K562 (cell line): ENCODE measurements at regions not wholly inside any gene's neighbourhood (a gene's known extent, or its start where the extent isn't known, plus 50 kb on each side); places are given as distances from the start of the nearest gene placed in this dataset.
A peak's percentile ranks its signal among the peaks of the same experiment; 100 is the strongest.

ENCODE experiments used
- CBFA2T2 ChIP-seq: fragments of 450-650 bp; conservative IDR thresholded peaks from 2 replicates; pipeline ENCODE4 v1.6.1; 2017; ENCODE audit warnings: mild to moderate bottlenecking
- CHD2 ChIP-seq: IDR thresholded peaks from 2 replicates; pipeline ENCODE4 v1.6.1; 2011; ENCODE audit warnings: low read depth, low read length
- CHD4 ChIP-seq: fragments of 200-600 bp; sonication (generic); IDR thresholded peaks from 3 replicates; pipeline ENCODE4 v1.6.1; 2012; ENCODE audit warnings: low read depth, mild to moderate bottlenecking, mixed read lengths, low read length, inconsistent platforms; ENCODE audit not compliant: insufficient read depth, insufficient replicate concordance, poor library complexity, severe bottlenecking
- CXXC5 ChIP-seq: fragments of 250-450 bp; sonication (Bioruptor Pico); IDR thresholded peaks from 2 replicates; pipeline ENCODE4 v1.8.0; 2022; ENCODE audit warnings: inconsistent platforms, mild to moderate bottlenecking, moderate library complexity
- DACH1 ChIP-seq: fragments of 450-650 bp; IDR thresholded peaks from 2 replicates; pipeline ENCODE4 v1.6.1; 2018; ENCODE audit not compliant: partially characterized antibody
- EGR1 ChIP-seq: fragments of 450-650 bp; conservative IDR thresholded peaks from 2 replicates; pipeline ENCODE4 v1.6.1; 2017; ENCODE audit warnings: mild to moderate bottlenecking
- FOSL1 ChIP-seq: fragments of 200-800 bp; sonication (Bioruptor generic); conservative IDR thresholded peaks from 2 replicates; pipeline ENCODE4 v1.6.1; 2016; ENCODE audit warnings: missing genetic modification characterization, missing compliant biosample characterization
- GMEB1 ChIP-seq: fragments of 250-450 bp; sonication (Bioruptor Pico); IDR thresholded peaks from 2 replicates; pipeline ENCODE4 v1.4.0; 2020; ENCODE audit warnings: mild to moderate bottlenecking
- HES1 ChIP-seq: fragments of 450-650 bp; IDR thresholded peaks from 2 replicates; pipeline ENCODE4 v1.6.1; 2016; ENCODE audit warnings: low read depth, mild to moderate bottlenecking, moderate library complexity
- HNRNPUL1 ChIP-seq: fragments of 200-400 bp; formaldehyde crosslinking; IDR thresholded peaks from 2 replicates; pipeline ENCODE4 v1.6.1; 2017; ENCODE audit warnings: low read length
- KDM1A ChIP-seq, 2 experiments: fragments of 450-650 bp; IDR thresholded peaks; 2 replicates each; pipeline ENCODE4 v1.6.1; 2016; ENCODE audit warnings: mild to moderate bottlenecking in 2 of 2
- L3MBTL2 ChIP-seq: fragments of 450-650 bp; IDR thresholded peaks from 2 replicates; pipeline ENCODE4 v1.6.1; 2016; ENCODE audit warnings: mild to moderate bottlenecking, moderate library complexity
- MEF2D ChIP-seq: conservative IDR thresholded peaks from 2 replicates; pipeline ENCODE4 v1.6.1; 2016; ENCODE audit warnings: low read depth, missing genetic modification characterization, missing compliant biosample characterization
- MYC ChIP-seq, 2 experiments: fragments of 250-450 bp in 1 of 2; sonication (Bioruptor Pico) in 1 of 2; IDR thresholded peaks; 2 replicates each; pipeline versions ENCODE4 v1.5.1 to v1.6.1; 2012 to 2021; ENCODE audit warnings: low read depth in 2 of 2, borderline replicate concordance in 1 of 2, improper control_type of control experiment in 1 of 2, low read length in 1 of 2, mild to moderate bottlenecking in 1 of 2, moderate library complexity in 1 of 2
- NCOA4 ChIP-seq: fragments of 450-650 bp; IDR thresholded peaks from 2 replicates; pipeline ENCODE4 v1.6.1; 2018; ENCODE audit warnings: mild to moderate bottlenecking; ENCODE audit not compliant: partially characterized antibody
- PHTF2 ChIP-seq: fragments of 250-450 bp; sonication (Bioruptor Pico); IDR thresholded peaks from 2 replicates; pipeline ENCODE4 v1.5.0; 2021; ENCODE audit warnings: mild to moderate bottlenecking
- RBM39 ChIP-seq: fragments of 200-400 bp; formaldehyde crosslinking; optimal IDR thresholded peaks from 2 replicates; pipeline ENCODE3; 2018; ENCODE audit warnings: low read depth, low read length
- SMARCC2 ChIP-seq: fragments of 450-650 bp; IDR thresholded peaks from 2 replicates; pipeline ENCODE4 v1.6.1; 2017; ENCODE audit warnings: antibody characterized with exemption, moderate library complexity, mild to moderate bottlenecking, low read depth
- TEAD4 ChIP-seq, 2 experiments: sonication (generic) in 1 of 2; formaldehyde crosslinking in 1 of 2; IDR thresholded peaks; 2 replicates each; pipeline versions ENCODE4 v1.6.1 to v1.8.0; 2012 to 2022; ENCODE audit warnings: borderline replicate concordance in 1 of 2, inconsistent platforms in 1 of 2, low read length in 1 of 2, mild to moderate bottlenecking in 1 of 2, missing genetic modification reagents in 1 of 2
- ZFX ChIP-seq: sonication (generic); formaldehyde crosslinking; IDR thresholded peaks from 2 replicates; pipeline ENCODE4 v1.8.0; 2022; ENCODE audit warnings: mild to moderate bottlenecking, missing genetic modification reagents, moderate library complexity
- ZNF280B ChIP-seq: fragments of 250-450 bp; sonication (Bioruptor Pico); IDR thresholded peaks from 2 replicates; pipeline ENCODE4 v1.5.1; 2021; ENCODE audit warnings: mild to moderate bottlenecking

GRCh38 chr16:79950932-79951719, 350.6 kb upstream of the MAF start (continued):
- TF ChIP-seq ZNF280B (CRISPR knock-in tag): no peak
- no peak for TF ChIP-seq CHD4
- peak; percentile 32; the same call in 1 of the 2 replicates for TF ChIP-seq GMEB1 (CRISPR knock-in tag)
- TF ChIP-seq MEF2D (tag): peak; percentile 59; the same call in 1 of the 2 replicates
- TF ChIP-seq MYC (IDR thresholded peaks at IDR 0.05; ENCODE audit: low read depth, low read length): peak; percentile 59
- no peak for TF ChIP-seq MYC (CRISPR knock-in tag; IDR thresholded peaks at IDR 0.05; ENCODE audit: borderline replicate concordance, low read depth)
- no peak for TF ChIP-seq PHTF2
- no peak for TF ChIP-seq L3MBTL2
- no peak for TF ChIP-seq EGR1
- no peak for TF ChIP-seq NCOA4
- TF ChIP-seq CBFA2T2: peak; percentile 30
- TF ChIP-seq HNRNPUL1: no peak
- no peak for TF ChIP-seq RBM39
- TF ChIP-seq KDM1A (IDR thresholded peaks at IDR 0.05): peak; percentile 69 to 73; a peak in 3 of 4 replicates
- TF ChIP-seq DACH1: no peak
- TF ChIP-seq CHD2: no peak
- peak; percentile 66; the same call in 1 of the 2 replicates for TF ChIP-seq SMARCC2
- peak; percentile 53; the same call in 1 of the 2 replicates for TF ChIP-seq FOSL1 (tag)
- peak; percentile 54 for TF ChIP-seq CXXC5
- TF ChIP-seq TEAD4 (IDR thresholded peaks at IDR 0.05; ENCODE audit: low read length): peak; percentile 74; the same call in 1 of the 2 replicates
- no peak for TF ChIP-seq TEAD4 (CRISPR knock-in tag; IDR thresholded peaks at IDR 0.05; ENCODE audit: borderline replicate concordance)
- TF ChIP-seq HES1: peak; percentile 91
- no peak for TF ChIP-seq ZFX
